HG02588 (cell line): ENCODE measurements at regions not wholly inside any gene's neighbourhood (a gene's known extent, or its start where the extent isn't known, plus 50 kb on each side); places are given as distances from the start of the nearest gene placed in this dataset.

Experiments used
- ATAC-seq: cut with Tn5 transposase; IDR thresholded peaks from one replicate; pipeline ENCODE4 v1.9.1; 2021; ENCODE audit warnings: mild to moderate bottlenecking, moderate library complexity; ENCODE audit not compliant: unreplicated experiment

DNA sequence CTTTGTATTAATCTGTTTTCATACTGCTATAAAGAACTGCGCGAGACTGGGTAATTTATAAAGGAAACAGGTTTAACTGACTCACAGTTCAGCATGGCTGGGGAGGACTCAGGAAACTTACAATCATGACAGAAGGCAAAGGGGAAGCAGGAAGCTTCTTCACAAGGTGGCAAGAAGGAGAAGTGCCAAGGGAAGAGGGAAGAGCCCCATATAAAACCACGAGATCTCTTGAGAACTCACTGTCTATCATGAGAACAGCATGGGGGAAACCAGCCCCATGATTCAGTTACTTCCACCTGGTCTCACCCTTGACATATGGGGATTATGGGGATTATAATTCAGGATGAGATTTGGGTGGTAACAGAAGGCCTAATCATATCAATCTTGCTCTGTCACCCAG lies 60.9 kb upstream of the CHD1 start:
- no peak for ATAC-seq

DNA sequence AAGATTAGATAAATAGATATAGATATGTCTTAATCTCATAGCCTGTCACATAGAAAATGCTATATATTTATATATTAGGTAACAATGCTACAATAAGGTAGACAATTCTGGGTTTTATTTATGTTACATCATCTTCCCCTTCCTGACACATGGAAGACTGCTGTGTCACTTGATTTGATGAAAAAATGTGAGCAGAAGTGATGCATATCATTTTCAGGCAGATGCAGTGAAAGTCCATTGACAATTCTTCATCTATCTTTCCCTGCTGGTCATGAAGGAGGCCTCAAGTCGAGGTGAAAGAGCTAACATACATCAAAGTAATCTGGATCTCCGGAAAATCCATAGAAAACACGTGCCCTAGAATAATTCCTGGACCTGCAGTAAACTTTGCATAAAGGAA lies 57.8 kb upstream of the CHD1 start:
- ATAC-seq: no peak

DNA sequence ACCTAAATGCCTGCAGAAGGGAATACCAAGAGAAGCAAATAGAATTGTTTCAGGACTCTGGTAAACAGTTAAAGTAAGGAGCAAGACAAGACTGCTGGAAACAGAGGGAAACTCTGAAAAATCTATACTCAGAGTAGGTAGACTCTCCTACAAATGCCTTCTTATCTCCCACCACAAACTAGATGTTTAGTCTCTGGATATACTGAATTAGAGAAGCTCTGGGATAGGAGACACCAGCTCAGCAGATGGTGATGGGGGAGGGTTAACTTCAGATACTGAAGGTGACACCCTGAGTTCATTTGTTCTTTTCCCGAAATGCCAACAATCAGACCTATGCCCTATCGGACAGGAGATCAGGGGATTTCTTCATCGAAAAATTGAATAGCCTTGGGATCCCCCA lies 54.1 kb upstream of the CHD1 start:
- no peak for ATAC-seq
